GM10248 (cell line): ENCODE measurements at regions not wholly inside any gene's neighbourhood (a gene's known extent, or its start where the extent isn't known, plus 50 kb on each side); places are given as distances from the start of the nearest gene placed in this dataset.

Experiments
- CTCF ChIA-PET: fragments of 300-600 bp; sonication (Branson Sonifier 250); formaldehyde crosslinking; extraction: SDS; loops from one replicate; lab custom pipeline; 2021; ENCODE audit warnings: antibody characterized with exemption; lab: Yijun Ruan, JAX
- POLR2A ChIA-PET: fragments of 350-650 bp; sonication (Branson Sonifier 250); formaldehyde crosslinking; extraction: SDS; loops from one replicate; lab custom pipeline; 2020; ENCODE audit warnings: antibody characterized with exemption; lab: Yijun Ruan, JAX
- DNase-seq: peaks from one replicate; pipeline ENCODE4 v3.0.0; 2012; ENCODE audit errors: extremely low spot score
- TF ChIP-seq, protein P1 (sequence below): IDR thresholded peaks from 2 replicates; pipeline ENCODE4 v1.5.1; 2012; ENCODE audit warnings: mild to moderate bottlenecking, low read depth; ENCODE audit errors: extremely low read depth, missing control alignments, control extremely low read depth

DNA sequence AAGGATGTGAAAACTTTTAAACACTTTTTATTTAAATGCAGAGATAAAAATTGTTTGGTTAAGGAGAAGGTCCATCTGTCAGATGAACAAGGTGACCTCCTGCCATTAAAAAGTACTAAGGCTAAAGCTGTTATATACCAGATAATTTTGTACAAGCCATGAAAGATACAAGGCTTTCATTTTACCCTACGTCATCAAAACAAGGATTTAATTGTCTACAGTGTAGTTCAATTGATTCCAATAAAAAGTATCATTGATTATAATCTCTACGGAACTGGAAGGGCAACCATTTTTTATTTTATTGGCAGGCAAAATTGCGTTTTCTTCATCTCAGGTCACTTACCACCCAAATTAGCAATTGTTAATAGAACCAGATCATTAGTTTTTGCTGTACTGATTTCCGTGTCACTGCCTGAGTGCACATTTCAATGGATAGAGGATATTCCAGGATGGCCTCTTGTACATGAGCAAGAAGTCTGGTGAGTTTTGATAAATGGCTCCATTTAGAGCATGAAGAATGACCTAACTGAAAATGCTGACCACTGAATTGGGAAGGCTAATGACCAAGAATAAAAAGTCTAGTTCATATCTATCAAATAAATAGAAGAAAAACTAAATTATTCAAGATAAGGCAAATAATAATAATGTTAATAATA lies 564.9 kb downstream of the JRKL start:
- CTCF ChIA-PET: no interaction called here
- POLR2A ChIA-PET: no interaction called here
- TF ChIP-seq, protein P1, sequence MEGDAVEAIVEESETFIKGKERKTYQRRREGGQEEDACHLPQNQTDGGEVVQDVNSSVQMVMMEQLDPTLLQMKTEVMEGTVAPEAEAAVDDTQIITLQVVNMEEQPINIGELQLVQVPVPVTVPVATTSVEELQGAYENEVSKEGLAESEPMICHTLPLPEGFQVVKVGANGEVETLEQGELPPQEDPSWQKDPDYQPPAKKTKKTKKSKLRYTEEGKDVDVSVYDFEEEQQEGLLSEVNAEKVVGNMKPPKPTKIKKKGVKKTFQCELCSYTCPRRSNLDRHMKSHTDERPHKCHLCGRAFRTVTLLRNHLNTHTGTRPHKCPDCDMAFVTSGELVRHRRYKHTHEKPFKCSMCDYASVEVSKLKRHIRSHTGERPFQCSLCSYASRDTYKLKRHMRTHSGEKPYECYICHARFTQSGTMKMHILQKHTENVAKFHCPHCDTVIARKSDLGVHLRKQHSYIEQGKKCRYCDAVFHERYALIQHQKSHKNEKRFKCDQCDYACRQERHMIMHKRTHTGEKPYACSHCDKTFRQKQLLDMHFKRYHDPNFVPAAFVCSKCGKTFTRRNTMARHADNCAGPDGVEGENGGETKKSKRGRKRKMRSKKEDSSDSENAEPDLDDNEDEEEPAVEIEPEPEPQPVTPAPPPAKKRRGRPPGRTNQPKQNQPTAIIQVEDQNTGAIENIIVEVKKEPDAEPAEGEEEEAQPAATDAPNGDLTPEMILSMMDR: no peak
- no peak for DNase-seq

DNA sequence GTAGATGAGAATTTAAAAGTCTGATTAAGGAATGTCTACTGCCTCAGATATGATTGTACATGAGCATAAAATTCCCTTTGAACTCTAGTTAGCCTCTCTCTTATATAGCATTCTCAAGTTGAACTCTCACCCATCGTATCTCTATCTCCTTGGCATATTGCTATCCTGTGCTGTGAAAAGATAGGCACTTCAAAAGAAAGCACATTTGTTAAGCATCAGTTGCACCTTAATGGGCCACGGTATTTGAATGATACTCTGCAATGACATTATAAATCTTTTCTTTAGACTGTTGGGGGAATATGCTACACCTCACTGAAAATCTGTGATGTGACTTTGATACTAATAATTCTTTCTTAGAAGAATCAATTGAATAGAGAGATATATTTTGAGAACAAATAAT lies 570.7 kb downstream of the JRKL start:
- ChIA-PET CTCF (interaction anchor here (1.6 kb wide), 1 partner anchor 8 kb away, joined by 3 read pairs; no protein-coding TSS in a partner anchor), POLR2A (no interaction called here)
- no peak for DNase-seq
- TF ChIP-seq, protein P1: no peak

DNA sequence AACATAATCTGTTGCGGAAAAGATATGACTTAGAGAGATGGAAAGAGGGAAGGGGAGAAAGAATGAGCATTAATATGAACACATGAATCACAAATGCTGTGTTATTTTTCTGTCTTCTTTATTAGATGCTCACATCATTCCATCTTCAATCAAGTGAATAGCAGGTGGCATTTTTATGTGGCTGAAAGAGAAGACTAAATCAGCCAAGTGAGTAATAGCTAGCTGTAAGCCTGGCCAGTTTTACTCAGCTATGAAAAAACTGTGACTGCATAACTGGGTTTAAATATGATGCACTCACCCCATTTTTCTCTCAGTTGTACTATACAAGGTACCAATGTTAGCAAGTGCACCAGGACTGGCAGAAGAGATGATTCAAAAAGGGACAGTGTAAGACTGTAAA lies 571.1 kb downstream of the JRKL start:
- ChIA-PET CTCF (interaction anchor here (1.6 kb wide), 1 partner anchor 8 kb away, joined by 3 read pairs; no protein-coding TSS in a partner anchor), POLR2A (no interaction called here)
- DNase-seq: no peak
- TF ChIP-seq, protein P1: no peak

DNA sequence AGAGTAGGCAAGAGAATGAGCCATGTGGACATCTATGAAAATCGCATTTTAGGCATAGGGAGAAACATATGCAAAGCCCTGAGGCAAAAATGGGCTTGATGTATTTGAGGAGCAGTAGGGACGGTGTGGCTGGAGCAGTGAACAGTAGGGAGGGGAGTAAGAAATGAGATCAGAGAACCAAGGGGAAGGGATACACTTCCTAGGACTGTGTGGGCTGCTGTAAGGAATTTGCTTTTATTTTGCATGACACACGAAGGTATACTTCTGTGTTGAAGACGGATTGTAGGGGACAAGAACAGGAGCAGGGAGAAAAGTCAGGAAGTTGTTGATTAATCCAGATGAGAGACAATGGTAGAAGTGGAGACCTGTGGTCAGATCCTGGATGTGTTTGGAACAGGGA lies 572.1 kb downstream of the JRKL start:
- ChIA-PET CTCF (interaction anchor here (1.6 kb wide), 1 partner anchor 9 kb away, joined by 3 read pairs; no protein-coding TSS in a partner anchor), POLR2A (no interaction called here)
- TF ChIP-seq, protein P1: no peak

DNA sequence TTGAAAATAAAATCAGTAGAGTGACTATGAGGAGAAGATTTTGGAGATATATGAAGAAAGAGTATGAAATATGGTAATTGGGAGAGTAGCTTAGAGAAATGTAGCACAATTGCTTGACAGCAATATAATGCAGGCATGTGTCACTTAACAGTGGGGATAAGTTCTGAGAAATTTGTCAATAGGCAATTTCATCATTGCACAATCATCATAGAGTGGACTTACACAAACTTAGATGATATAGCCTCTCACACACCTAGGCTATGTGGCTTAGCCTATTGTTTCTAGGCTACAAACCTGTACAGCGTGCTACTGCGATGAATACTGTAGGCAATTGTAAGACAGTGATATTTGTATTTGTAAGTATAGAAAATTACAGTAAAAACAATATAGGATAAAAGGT lies 573.6 kb downstream of the JRKL start:
- ChIA-PET POLR2A (no interaction called here), CTCF (interaction anchor here (1.0 kb wide), 1 partner anchor 13 kb away, joined by 3 read pairs; no protein-coding TSS in a partner anchor)
- TF ChIP-seq, protein P1: no peak
- DNase-seq: no peak

More for the DNA sequence above, 572.1 kb downstream of the JRKL start:
- DNase-seq: no peak

DNA sequence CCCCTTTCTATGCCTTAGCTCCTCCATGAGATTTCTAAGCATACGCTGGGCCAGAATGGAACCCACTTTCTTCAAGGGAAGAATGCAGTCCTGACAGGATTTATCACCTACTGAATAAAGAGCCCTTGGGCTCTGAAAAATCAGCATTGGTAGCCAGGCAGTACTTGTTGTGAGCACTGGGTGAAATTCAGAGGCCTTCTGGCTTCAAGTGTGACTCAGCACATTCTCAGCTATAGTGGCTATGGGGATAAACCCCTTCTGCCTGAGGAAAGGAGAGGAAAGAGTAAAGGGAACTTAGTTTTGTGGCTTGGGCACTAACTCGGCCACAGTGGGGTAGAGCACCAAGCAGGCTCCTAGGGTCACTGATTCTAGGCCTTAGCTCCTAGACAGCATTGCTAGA lies 574.8 kb downstream of the JRKL start:
- TF ChIP-seq, protein P1: no peak
- CTCF ChIA-PET: no interaction called here
- POLR2A ChIA-PET: no interaction called here
- DNase-seq: no peak
